Activated CD8-positive, alpha-beta T cell treated with anti-CD3 and anti-CD28 coated beads, Interleukin-2, amount 10 ng/mL, durations not matched to agents 7 days and 5 days (primary cell): ENCODE measurements at regions not wholly inside any gene's neighbourhood (a gene's known extent, or its start where the extent isn't known, plus 50 kb on each side); places are given as distances from the start of the nearest gene placed in this dataset.

ENCODE experiments used
- ATAC-seq: fragments of 150-1000 bp; cut with Tn5 transposase; one replicate; pipeline ENCODE4 v1.10.0; 2021; ENCODE audit warnings: moderate library complexity
- CTCF ChIA-PET: fragments of 350-600 bp; sonication (Branson Sonifier 250); formaldehyde crosslinking; loops from one replicate; lab custom pipeline; 2021; ENCODE audit warnings: antibody characterized with exemption; lab: Charles Lee
- POLR2A ChIA-PET: fragments of 350-600 bp; sonication (Branson Sonifier 250); formaldehyde crosslinking; loops from one replicate; lab custom pipeline; 2021; ENCODE audit warnings: antibody characterized with exemption; lab: Charles Lee
- DNase-seq: peaks from one replicate; pipeline ENCODE4 v3.0.0-alpha.2; 2020
- H3K27ac Mint-ChIP-seq: one replicate; pipeline ENCODE4 v1.8.0; 2021; ENCODE audit warnings: mild to moderate bottlenecking, mixed read lengths
- H3K27me3 Mint-ChIP-seq: one replicate; pipeline ENCODE4 v1.8.0; 2021; ENCODE audit warnings: low read depth, mixed read lengths
- H3K36me3 Mint-ChIP-seq: one replicate; pipeline ENCODE4 v1.8.0; 2021; ENCODE audit warnings: low read depth, mixed read lengths
- H3K4me1 Mint-ChIP-seq: one replicate; pipeline ENCODE4 v1.8.0; 2021; ENCODE audit warnings: low read depth, mixed read lengths
- H3K4me3 Mint-ChIP-seq: one replicate; pipeline ENCODE4 v1.8.0; 2021; ENCODE audit warnings: mild to moderate bottlenecking, mixed read lengths
- H3K9me3 Mint-ChIP-seq: one replicate; pipeline ENCODE4 v1.8.0; 2022; ENCODE audit warnings: mixed read lengths; ENCODE audit not compliant: insufficient read depth

DNA sequence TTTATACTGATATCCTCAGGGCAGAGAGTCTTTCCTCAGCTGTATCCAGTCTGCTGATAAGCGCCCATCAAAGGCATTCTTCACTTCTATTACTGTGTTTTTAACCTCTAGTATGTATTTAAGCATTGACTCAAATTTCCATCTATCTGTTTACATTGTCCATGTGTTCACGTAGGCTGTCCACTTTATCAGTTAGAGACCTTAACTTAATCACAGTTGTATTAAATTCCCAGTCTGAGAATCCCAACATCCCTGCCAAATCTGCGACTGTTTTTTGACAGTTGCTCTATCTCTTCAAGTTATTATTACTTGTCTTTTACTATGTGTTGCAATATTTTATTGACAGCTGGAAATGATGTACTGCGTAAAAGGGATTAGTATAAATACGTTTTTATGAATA is 1613.7 kb upstream of the MIR17HG start:
- DNase-seq (no peak), ATAC-seq (no peak)
- Mint-ChIP-seq H3K9me3 (peaks cover 22% of the 10 kb centered on the region), H3K27ac (no peak overlapping the region), H3K27me3 (no peaks in the 10 kb centered on the region), H3K36me3 (no peaks in the 10 kb centered on the region), H3K4me1 (no peaks in the 10 kb centered on the region), H3K4me3 (no peak overlapping the region)
- CTCF ChIA-PET = no interaction called here
- POLR2A ChIA-PET = no interaction called here

DNA sequence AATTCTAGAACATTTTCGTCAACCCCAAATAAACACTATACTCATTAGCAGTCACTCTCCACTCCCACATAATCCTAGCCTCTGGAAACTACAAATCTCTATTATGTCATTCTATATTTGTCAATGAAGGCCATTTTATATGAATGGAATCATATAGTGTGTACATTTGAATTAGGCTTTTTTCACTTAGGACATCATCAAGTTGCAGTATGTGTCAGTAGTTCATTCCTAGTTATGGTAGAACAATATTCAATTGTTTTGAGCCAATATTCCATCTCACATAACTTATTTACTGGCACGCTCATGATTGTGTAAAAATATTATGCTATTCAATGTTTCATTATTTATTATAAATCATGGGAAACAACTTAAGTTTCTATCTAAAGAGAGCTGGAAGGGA is 1610.4 kb upstream of the MIR17HG start:
- Mint-ChIP-seq H3K9me3 (peaks cover 17% of the 10 kb centered on the region), H3K36me3 (no peaks in the 10 kb centered on the region), H3K4me3 (no peak overlapping the region), H3K27me3 (no peaks in the 10 kb centered on the region), H3K27ac (no peak overlapping the region), H3K4me1 (no peaks in the 10 kb centered on the region)
- POLR2A ChIA-PET = no interaction called here
- DNase-seq (no peak), ATAC-seq (no peak)
- CTCF ChIA-PET = no interaction called here

DNA sequence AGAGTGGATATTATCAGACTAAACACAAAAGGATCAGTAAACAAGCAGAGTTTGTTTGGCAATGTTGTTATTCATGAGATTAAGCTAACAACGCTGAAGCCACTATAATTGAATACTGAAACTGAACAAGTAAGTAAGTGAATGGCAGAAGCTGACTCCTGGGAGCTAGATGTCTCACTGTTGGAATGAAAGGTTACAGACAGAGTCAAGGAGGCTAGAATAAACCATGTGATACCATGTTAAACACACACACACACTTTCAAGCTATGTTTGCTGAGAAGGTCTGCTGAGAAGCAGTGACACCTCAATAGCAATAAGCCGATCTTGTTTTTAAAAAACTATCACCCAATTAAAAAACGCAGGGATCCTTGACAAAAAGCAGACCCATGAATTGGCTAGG is 1609.4 kb upstream of the MIR17HG start:
- ATAC-seq = no peak
- H3K4me3 Mint-ChIP-seq = no peak overlapping the region
- H3K27me3 Mint-ChIP-seq = no peaks in the 10 kb centered on the region
- H3K36me3 Mint-ChIP-seq = no peaks in the 10 kb centered on the region
- no peaks in the 10 kb centered on the region for H3K4me1 Mint-ChIP-seq
- H3K9me3 Mint-ChIP-seq = peaks cover 16% of the 10 kb centered on the region
- CTCF ChIA-PET = no interaction called here
- DNase-seq = no peak
- POLR2A ChIA-PET = no interaction called here
- no peak overlapping the region for H3K27ac Mint-ChIP-seq

DNA sequence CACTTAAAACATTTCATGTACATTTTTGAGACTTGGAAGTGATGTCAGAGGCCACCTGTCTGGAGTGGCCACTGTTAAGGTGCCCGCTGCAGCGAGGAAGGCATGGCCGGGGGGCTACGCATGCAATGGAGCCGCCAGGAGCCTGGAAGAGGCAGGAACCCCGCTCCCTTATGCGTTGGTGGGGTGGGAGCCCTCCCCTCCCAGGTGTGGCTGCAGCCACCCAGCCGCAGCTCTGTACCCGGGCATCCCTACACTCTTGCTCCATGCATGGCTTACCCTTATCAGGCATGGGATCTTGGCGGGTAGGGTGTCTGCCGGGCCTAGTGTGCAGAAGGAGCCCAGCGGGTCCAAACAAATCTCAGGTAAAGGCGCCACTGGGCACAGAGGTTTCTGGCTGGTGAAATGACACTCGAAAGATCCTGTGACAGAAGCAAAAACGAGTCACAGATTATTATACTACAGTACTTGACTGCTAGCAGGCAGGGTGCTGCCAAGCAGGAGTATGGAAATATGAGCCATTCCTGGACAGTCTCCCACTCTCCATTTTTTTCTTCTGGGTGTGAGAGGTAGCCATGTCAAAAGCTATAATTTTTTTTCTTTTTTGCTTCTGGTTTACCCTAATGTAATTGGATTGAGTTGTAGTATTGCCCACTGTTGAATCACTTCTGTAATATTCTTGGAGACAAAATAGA is 1606.3 kb upstream of the MIR17HG start:
- ATAC-seq (no peak), DNase-seq (no peak)
- Mint-ChIP-seq H3K27me3 (no peaks in the 10 kb centered on the region), H3K27ac (no peak overlapping the region), H3K9me3 (peaks cover 12% of the 10 kb centered on the region), H3K36me3 (no peaks in the 10 kb centered on the region), H3K4me3 (no peak overlapping the region), H3K4me1 (no peaks in the 10 kb centered on the region)
- ChIA-PET CTCF (no interaction called here), POLR2A (no interaction called here)

DNA sequence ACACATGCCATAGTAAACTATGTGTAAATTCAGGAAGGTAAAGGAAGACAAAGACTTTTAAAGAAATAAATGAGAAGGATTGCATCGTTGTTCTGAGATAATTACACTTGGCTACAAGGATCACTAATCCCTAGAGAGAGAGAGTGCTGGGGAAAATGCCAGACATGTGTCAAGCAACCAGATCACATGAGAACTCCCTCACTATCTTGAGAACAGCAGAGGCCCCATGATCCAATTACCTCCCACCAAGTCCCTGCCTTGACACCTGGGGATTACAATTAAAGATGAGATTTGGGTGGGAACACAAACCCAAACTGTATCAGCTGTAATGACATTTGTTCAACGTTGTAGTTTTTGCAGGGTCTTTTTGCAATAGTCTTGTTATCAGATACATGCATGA is 1600.9 kb upstream of the MIR17HG start:
- ATAC-seq = no peak
- no peak overlapping the region for H3K27ac Mint-ChIP-seq
- H3K36me3 Mint-ChIP-seq = no peaks in the 10 kb centered on the region

DNA sequence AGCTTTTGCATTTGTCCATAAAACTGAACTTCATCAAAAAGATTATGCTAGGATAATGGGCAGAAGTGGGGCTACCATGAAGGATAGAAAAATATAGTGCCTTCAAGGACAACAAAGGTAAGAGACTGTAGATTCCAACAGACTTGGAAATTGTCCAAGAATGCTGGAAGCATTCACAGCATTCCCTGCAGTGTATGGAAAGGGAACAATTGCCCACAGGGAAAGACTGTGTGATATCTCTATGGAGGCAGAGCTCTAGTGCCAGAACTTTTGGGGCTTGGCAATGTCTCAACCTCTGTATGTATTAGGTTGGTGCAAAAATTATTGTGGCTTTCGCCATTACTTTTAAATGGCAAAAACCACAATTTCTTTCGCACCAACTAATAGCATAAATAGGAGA is 1598.8 kb upstream of the MIR17HG start:
- ATAC-seq (no peak), DNase-seq (no peak)
- no peak overlapping the region for H3K4me3 Mint-ChIP-seq
- ChIA-PET POLR2A (no interaction called here), CTCF (no interaction called here)
- H3K4me1 Mint-ChIP-seq = no peaks in the 10 kb centered on the region
- no peaks in the 10 kb centered on the region for H3K36me3 Mint-ChIP-seq
- H3K9me3 Mint-ChIP-seq = peaks cover 22% of the 10 kb centered on the region
- H3K27me3 Mint-ChIP-seq = no peaks in the 10 kb centered on the region
- no peak overlapping the region for H3K27ac Mint-ChIP-seq

More for the DNA sequence above, 1600.9 kb upstream of the MIR17HG start:
- no peak for DNase-seq
- Mint-ChIP-seq H3K4me1 (no peaks in the 10 kb centered on the region), H3K9me3 (peaks cover 22% of the 10 kb centered on the region), H3K27me3 (no peaks in the 10 kb centered on the region), H3K4me3 (no peak overlapping the region)
- CTCF ChIA-PET = no interaction called here
- POLR2A ChIA-PET = no interaction called here

DNA sequence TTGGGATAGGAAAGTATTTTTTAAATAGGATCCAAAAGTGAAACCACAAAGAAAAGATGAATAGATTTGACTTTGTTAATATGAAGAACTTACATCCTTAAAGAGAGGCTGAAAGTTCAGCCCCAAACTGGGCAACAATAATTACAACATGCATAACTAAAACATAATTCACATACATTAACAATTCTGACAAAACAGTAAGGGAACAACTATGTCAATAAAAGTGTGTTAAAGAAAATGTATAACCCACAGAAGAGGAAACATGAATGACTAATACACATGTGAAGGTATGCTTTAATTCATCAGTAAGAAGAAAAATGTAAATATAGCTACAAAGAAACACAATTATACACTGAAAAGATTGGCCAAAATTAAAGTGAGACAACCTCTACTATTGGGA is 1597.6 kb upstream of the MIR17HG start:
- POLR2A ChIA-PET = no interaction called here
- Mint-ChIP-seq H3K36me3 (no peaks in the 10 kb centered on the region), H3K9me3 (peaks cover 22% of the 10 kb centered on the region), H3K4me1 (no peaks in the 10 kb centered on the region), H3K27ac (no peak overlapping the region), H3K4me3 (no peak overlapping the region), H3K27me3 (no peaks in the 10 kb centered on the region)
- no peak for DNase-seq
- CTCF ChIA-PET = no interaction called here
- ATAC-seq = no peak

DNA sequence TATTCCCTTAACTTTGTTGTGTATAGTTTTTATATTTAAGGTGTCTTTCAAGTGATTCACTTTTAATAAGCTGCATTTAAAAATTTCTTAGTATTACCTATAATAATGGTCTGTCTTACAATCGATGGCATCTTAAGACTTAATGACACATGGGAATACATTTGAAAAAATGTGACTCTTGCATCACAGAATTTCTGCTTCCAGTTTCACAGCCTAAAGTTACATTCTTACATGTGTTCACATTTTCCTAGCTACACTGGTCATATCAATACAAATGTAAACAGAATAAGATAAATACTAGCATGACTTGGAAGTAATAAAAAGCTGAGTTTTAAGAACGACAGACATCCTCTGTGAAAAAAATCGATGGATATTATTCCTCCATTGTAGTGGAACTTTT is 1597.1 kb upstream of the MIR17HG start:
- CTCF ChIA-PET = no interaction called here
- DNase-seq (no peak), ATAC-seq (no peak)
- H3K27me3 Mint-ChIP-seq = no peaks in the 10 kb centered on the region
- no peaks in the 10 kb centered on the region for H3K36me3 Mint-ChIP-seq
- H3K9me3 Mint-ChIP-seq = peaks cover 19% of the 10 kb centered on the region
- H3K27ac Mint-ChIP-seq = no peak overlapping the region
- no peaks in the 10 kb centered on the region for H3K4me1 Mint-ChIP-seq
- POLR2A ChIA-PET = no interaction called here
- H3K4me3 Mint-ChIP-seq = no peak overlapping the region

DNA sequence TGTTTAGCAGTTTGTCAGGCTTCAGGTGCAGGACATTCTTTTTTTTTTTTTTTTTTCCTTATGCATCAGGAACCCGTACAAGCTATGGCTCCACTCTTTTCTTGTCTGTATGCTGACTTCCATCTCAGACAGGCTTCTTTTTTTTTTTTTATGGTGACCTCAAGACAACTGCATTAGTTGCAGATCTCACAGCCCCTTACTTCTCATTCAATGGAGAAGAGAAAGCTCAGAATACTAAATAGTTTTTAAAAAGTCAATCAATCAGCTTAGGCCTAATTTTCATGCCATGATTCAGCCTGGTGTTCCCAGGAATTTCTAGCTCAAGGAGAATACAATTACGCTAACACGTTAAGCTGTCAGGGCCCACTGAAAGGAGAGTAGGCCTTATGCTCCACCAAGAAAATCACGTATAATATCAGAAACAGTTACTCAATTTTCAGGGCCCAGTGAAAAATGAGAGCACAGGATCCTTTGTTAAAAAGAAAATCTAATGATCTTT is 1596.0 kb upstream of the MIR17HG start:
- DNase-seq = no peak
- no peak for ATAC-seq
- no peak overlapping the region for H3K4me3 Mint-ChIP-seq
- H3K27me3 Mint-ChIP-seq = no peaks in the 10 kb centered on the region
- H3K27ac Mint-ChIP-seq = no peak overlapping the region
- POLR2A ChIA-PET = no interaction called here
- no peaks in the 10 kb centered on the region for H3K36me3 Mint-ChIP-seq
- H3K4me1 Mint-ChIP-seq = peaks cover 2% of the 10 kb centered on the region
- peaks cover 22% of the 10 kb centered on the region for H3K9me3 Mint-ChIP-seq
- CTCF ChIA-PET = no interaction called here

DNA sequence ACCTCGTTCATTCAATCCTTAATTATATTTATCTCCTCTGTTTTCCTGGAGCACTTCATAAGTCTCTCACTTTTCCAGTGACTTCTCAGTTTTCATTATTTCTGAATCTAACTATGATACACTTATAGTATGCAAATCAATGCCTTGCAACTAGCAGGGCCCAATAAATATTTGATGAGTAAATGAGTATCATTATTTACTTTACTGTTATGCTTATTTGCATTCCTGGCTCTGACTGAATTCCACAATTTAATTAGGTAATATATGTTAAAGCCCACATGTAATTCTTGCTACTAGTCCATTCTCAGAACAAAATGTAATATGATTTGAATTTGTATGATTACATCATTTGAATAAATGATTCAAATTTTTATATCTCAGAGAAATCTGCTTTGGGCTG is 1595.1 kb upstream of the MIR17HG start:
- no peaks in the 10 kb centered on the region for H3K27me3 Mint-ChIP-seq
- ATAC-seq = no peak
- CTCF ChIA-PET = no interaction called here

DNA sequence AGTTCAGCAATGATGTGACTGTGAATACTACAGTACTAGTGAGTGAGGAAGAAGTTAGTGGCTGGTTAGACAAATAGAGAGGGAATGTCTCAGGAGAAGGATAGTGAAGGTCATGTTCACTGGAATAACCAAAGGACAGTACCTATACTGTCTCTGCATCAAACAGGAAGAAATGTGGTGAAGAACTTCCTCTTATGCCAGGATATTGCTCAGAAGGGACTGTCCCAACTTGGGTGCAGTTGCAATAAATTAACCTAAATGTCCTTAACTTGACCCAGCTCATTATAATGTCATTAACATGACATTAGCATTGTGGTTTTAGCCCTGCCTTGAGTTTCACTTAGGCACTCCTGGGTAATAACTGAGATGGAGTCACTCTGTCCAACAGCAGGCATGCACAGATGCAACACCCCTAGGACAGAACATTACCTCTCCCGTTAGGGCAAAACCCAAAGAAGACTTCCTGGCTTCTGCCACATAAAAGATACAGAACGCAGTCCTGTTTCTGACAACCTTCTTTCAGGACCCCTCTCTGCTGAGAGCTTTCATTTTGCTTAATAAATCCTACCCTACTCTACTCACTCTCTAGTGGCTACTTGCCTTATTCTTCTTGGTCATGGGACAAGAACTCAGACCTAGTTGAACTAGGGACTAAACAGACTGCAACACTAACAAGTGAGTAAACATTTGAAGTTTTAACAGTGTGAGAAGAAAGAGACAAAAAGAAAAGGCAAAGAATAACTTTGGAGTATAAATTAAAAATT is 1591.6 kb upstream of the MIR17HG start:
- Mint-ChIP-seq H3K27ac (no peak overlapping the region), H3K27me3 (no peaks in the 10 kb centered on the region), H3K4me3 (no peak overlapping the region), H3K36me3 (no peaks in the 10 kb centered on the region), H3K9me3 (peaks cover 13% of the 10 kb centered on the region), H3K4me1 (peaks cover 2% of the 10 kb centered on the region)
- ChIA-PET CTCF (no interaction called here), POLR2A (no interaction called here)
- DNase-seq (no peak), ATAC-seq (no peak)

More for the DNA sequence above, 1595.1 kb upstream of the MIR17HG start:
- Mint-ChIP-seq H3K4me1 (peaks cover 2% of the 10 kb centered on the region), H3K36me3 (no peaks in the 10 kb centered on the region), H3K9me3 (peaks cover 17% of the 10 kb centered on the region), H3K27ac (no peak overlapping the region), H3K4me3 (no peak overlapping the region)
- no peak for DNase-seq
- POLR2A ChIA-PET = no interaction called here

DNA sequence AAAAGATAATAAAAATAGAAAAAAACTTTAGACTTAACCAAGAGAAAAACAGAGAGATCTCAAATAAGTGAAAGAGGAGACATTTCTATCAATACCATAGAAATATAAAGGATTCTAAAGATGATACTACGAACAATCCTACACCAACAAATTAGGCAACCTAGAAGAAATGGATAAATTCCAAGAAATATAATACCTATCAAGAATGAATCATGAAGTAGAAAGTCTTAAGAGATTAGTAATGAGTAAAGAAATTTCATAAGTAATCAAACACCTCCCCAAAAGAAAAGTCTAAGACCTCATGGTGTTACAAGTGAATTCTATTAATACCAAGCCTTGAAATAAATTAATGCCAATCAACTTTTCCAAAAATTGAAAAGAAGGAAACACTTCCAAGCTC is 1584.5 kb upstream of the MIR17HG start:
- no peak overlapping the region for H3K27ac Mint-ChIP-seq
- no peaks in the 10 kb centered on the region for H3K4me1 Mint-ChIP-seq
- POLR2A ChIA-PET = no interaction called here
- ATAC-seq (no peak), DNase-seq (no peak)
- H3K9me3 Mint-ChIP-seq = peaks cover 13% of the 10 kb centered on the region
- CTCF ChIA-PET = no interaction called here
- no peaks in the 10 kb centered on the region for H3K36me3 Mint-ChIP-seq
- H3K27me3 Mint-ChIP-seq = no peaks in the 10 kb centered on the region
- H3K4me3 Mint-ChIP-seq = no peak overlapping the region
